ENCODE measurements at regions not wholly inside any gene's neighbourhood (a gene's known extent, or its start where the extent isn't known, plus 50 kb on each side); places are given as distances from the start of the nearest gene placed in this dataset.

GRCh38 chr6:154569156-154569862, 58.8 kb upstream of the CNKSR3 start:
- no peak for DNase-seq
- H3K27me3 Mint-ChIP-seq (ENCODE audit: low read depth) = no peaks in the 10 kb centered on the region

More at GRCh38 chr6:154569156-154569862, 58.8 kb upstream of the CNKSR3 start:
- Histone ChIP-seq H3K79me1 (ENCODE audit: insufficient read depth, low read depth, low read length, poor library complexity, severe bottlenecking) (no peaks in the 10 kb centered on the region), H2AK5ac (ENCODE audit: insufficient read length, low read length) (no peak overlapping the region), H3K56ac (ENCODE audit: insufficient read length, low read depth, low read length) (no peak overlapping the region), H2BK15ac (ENCODE audit: low read depth, low read length) (no peak overlapping the region), H3K9ac (ENCODE audit: extremely low read depth, insufficient read length, low read length) (no peak overlapping the region), H3T11ph (ENCODE audit: low read length) (no peak overlapping the region), H2BK12ac (ENCODE audit: insufficient read length, low read depth, low read length) (no peak overlapping the region), H2BK120ac (ENCODE audit: low read depth, low read length, poor library complexity, severe bottlenecking) (no peak overlapping the region), H3K4me1 (ENCODE audit: insufficient read depth, low read length) (no peaks in the 10 kb centered on the region), H2BK20ac (ENCODE audit: low read depth, low read length, poor library complexity, severe bottlenecking) (no peak overlapping the region), H3K18ac (ENCODE audit: insufficient read length, low read depth, low read length) (no peak overlapping the region), H4K20me1 (ENCODE audit: control insufficient read depth, insufficient read depth, insufficient read length) (no peaks in the 10 kb centered on the region), H3K27ac (ENCODE audit: insufficient read length, low read depth, low read length) (no peak overlapping the region), H3K79me2 (ENCODE audit: insufficient read depth, low read length) (no peaks in the 10 kb centered on the region), H4K8ac (replicated peaks; ENCODE audit: insufficient read length, low read depth, low read length) (no peak overlapping the region), H3K27me3 (ENCODE audit: insufficient read depth, low read length) (no peaks in the 10 kb centered on the region), H2AFZ (ENCODE audit: low read length) (no peak overlapping the region), H3K9me3 (ENCODE audit: control insufficient read depth, low read depth, low read length) (no peaks in the 10 kb centered on the region), H3K4me2 (ENCODE audit: insufficient read depth, insufficient read length, low read length) (no peak overlapping the region), H2BK5ac (ENCODE audit: insufficient read length, low read length) (no peak overlapping the region), H4K91ac (ENCODE audit: insufficient read length, low read depth, low read length) (no peak overlapping the region), H3K23ac (ENCODE audit: insufficient read length, low read depth, low read length) (no peak overlapping the region), H3K14ac (ENCODE audit: insufficient read depth, low read length) (no peak overlapping the region), H3K23me2 (ENCODE audit: insufficient read length, low read depth, low read length, poor library complexity, severe bottlenecking) (no peaks in the 10 kb centered on the region), H3K4ac (ENCODE audit: low read depth, low read length) (no peak overlapping the region), H4K5ac (ENCODE audit: insufficient read length, low read depth, low read length) (no peak overlapping the region)
- Mint-ChIP-seq H3K4me1 (no peaks in the 10 kb centered on the region), H3K9me3 (no peaks in the 10 kb centered on the region), H3K27ac (no peak overlapping the region), H3K36me3 (ENCODE audit: insufficient read depth in 1 of 3, low read depth in 3 of 3) (no peaks in the 10 kb centered on the region), H3K4me3 (no peak overlapping the region)
- WGBS (ENCODE audit: extremely low coverage, insufficient read length, low lambda C conversion rate) = no CpG with 5 or more reads among the region's 3 CpGs
- TF ChIP-seq CTCF (conservative IDR thresholded peaks at IDR 0.05) = no peak

Measured in H9 (cell line).